Right renal pelvis (tissue), 4 donors: ENCODE measurements at regions not wholly inside any gene's neighbourhood (a gene's known extent, or its start where the extent isn't known, plus 50 kb on each side); places are given as distances from the start of the nearest gene placed in this dataset.

ENCODE experiments used
- DNase-seq, 4 donors: peaks; one replicate each; pipeline ENCODE4 v3.0.0-alpha.2; 2013; ENCODE audit warnings: low read depth in 4 of 4, low spot score in 3 of 4, missing footprints in 1 of 4

DNA sequence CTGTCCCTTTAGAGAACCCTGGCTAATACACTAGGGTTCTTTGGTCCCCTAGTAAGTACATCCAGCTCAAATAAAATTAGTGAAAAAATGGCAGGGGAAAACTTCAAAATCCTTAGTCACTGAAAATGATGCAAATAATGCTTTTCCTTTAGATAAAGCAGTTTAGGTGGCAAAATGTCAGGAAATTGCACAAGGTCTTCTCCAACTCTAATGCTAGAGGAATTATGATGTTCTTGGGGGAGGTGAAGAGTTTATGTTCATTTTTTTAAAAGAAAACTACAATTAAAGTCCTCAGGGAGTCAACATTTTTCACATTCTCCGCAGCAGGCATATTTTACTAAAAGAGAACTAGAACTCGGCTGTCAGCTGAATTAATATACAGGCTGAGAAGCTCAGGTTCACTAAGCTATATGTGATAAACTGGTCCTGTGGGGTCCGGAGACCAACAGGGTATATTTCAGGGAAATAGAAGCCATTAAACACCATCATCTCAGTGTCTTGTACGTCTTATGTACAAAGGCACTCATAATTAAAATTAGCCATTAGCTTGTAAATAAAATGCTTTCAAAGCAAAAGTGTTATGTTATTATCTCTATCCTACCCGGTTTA lies 1164.7 kb upstream of the AUTS2 start:
- no peak for DNase-seq

DNA sequence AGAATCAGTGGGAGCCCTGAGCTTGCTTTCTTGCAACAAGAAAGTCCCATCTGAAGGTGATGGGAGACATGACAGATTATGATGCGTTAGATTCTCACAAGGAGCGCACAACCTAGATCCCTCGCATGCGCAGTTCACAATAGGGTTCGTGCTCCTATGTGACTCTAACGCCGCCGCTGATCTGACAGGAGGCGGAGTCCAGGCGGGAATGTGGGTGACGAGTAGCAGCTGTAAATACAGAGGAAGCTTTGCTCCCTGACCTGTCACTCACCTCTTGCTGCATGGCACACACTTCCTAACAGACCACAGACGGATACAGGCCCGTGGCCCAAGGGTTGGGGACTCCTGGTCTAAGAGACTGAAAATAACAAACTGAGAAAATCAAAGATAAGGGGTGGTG lies 1163.4 kb upstream of the AUTS2 start:
- no peak for DNase-seq

DNA sequence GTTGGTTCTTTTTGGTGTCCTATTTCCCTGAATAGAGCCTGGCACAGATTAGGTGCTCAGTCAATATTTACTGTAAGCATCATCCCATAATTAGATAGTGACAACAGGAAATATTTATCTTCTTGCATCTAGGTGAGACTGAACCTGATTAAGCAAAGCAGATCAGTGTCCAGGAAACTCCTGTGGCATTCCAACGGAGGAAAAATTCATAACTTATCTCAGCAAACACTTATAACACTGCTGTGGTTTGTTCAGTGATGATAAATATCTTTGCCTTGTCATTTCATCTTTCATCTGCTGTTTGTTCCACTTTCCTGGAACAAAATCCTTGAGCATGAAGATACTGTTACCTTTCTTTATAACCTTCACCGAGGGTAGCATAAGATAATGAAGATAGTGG lies 1160.3 kb upstream of the AUTS2 start:
- DNase-seq = no peak

DNA sequence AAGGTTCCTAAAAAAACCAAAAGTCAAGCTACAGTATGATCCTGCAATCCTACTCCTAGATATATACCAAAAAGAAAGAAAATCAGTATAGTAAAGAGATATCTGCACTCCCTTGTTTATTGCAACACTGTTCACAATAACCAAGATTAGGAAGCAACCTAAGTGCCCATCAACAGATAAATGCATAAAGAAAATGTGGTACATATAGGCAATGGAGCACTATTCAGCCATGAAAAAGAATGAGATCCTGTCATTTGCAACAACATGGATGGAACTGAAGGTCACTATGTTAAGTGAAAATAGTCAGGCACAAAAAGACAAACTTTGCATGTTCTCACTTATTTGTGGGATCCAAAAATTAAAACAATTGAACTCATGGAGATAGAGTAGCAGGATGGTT lies 1159.5 kb upstream of the AUTS2 start:
- no peak for DNase-seq

DNA sequence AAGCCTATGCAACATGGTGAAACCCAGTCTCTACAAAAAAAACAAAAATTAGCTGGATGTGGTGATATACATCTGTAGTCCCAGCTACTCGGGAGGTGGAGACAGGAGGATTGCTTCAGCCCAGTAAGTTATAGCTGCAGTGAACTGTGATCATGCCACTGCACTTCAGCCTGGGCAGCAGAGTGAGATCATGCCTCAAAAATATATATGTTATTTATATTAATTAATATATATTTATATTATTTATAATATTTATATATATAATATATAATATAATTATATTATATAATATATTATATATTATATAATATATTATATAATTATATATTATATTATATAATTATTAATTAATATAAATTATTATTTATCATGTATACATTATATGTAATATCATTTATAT lies 1158.4 kb upstream of the AUTS2 start:
- DNase-seq = no peak

DNA sequence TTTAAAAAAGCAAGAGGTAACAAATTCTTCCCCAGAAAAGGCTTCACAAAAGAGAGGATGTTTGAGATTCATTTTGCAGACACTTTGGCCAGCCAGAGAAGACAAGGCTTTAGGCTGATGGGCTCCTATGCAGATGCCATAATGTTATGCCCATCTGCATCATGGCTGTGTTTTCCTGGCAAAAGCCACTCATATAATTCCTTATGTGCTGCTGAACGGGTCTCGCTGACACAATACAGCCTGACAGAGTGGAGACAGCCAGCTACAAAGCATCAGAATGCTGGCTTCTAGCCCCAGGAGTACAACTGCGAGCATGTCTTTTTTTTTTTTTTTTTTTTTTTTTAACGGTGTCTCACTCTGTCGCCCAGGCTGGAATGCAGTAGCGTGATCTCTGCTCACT lies 1157.4 kb upstream of the AUTS2 start:
- DNase-seq = no peak

DNA sequence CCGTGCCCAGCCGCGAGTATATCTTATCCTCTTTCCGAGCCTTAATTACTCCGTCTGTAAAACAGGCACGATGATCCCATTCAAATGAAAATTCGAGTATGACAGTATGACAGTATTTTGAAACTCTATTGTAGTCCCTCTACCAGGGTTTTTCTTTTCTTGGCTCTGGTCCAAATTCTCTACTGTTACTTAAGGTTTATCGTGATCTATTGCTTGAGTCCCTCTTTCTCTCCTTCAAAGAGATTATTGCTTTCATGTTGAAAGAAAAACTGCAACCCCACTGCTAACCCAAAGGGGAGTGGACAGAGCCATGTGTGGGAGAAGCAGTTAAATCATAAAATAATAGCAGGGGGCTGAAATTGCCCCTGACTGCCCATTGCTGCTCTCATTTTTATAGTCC lies 1156.6 kb upstream of the AUTS2 start:
- DNase-seq = no peak

DNA sequence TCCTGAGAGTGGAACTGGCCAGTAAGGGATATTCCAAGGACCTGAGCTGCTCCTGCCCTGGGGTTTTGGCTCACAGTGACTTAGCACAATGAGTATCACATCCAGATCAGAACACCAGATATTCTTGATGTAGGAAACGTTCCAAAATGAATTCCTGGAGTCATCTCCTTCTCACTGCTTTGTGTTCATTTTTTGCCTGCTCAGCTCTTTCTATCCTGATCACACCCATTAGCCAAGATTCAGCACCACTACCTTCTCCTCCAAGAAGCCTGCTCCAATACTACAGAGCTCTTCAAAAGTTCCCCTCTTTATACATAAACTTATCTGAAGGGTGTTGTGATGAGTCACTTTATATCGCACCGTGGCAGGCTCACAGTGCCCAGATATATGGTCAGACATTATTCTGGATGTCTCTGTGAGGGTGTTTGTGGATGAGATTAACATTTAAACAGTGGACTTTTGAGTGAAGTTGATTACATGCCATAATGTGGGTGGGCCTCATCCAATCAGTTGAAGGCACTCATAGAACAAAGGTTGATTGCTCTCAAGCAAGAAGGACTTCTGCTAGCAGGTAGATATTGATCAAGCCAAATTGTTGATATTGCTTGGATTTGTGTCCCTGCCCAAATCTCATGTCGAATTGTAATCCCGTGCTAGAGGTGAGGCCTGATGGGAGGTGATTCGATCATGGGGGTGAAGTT lies 1155.2 kb upstream of the AUTS2 start:
- no peak for DNase-seq

DNA sequence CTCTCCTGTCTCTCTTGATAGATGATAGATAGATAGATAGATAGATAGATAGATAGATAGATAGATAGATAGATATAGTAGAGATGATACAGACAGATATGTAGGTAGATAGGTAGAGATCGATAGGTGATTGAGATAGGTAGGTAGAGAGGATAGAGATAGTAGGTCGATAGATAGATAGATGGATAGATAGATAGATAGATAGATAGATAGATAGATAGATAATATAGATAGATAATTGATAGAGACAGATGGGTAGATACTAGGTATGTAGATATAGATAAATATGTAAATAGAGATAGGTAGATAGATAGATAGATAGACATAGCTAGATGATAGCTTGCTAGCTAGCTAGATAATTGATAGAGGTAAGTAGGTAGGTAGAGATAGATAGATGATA lies 1154.2 kb upstream of the AUTS2 start:
- DNase-seq = no peak

DNA sequence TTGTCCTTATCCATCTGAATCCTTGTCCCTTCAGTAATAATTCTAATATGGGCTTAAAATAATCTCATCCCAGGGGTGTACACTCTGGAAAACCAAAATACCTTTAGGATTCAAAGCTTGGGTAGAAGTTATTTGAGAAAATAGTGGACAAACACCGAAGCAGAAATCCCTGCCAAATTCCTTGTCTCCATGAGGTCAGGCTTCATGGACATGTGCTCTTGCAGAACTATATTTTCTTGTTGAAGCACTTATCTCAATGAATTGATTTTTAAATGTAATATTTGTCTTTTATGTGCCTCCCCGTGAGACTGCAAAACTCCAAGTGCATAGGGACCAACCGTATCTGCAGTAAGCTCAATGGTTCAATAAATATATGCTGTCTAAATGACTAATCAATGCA lies 1153.3 kb upstream of the AUTS2 start:
- no peak for DNase-seq

DNA sequence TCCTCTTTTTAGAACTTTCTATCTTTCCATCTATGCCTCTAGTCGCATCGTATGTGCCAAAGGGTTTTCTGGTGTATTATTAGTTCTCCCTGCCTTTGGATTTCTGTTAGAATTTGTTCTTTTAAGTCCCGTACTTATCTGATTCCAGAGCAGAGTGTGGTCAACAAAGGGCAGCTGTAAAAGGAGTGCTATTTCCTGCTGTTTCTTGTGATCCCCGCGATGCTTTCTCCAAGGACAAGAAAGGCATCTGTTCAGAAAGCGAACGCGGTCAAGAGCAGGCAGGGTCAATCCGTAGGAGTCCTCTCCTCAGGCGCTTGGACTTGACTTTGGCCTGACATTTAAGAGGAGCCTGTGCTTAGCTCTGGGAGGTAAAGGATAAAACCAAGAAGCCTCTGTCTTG lies 1152.1 kb upstream of the AUTS2 start:
- DNase-seq = no peak

DNA sequence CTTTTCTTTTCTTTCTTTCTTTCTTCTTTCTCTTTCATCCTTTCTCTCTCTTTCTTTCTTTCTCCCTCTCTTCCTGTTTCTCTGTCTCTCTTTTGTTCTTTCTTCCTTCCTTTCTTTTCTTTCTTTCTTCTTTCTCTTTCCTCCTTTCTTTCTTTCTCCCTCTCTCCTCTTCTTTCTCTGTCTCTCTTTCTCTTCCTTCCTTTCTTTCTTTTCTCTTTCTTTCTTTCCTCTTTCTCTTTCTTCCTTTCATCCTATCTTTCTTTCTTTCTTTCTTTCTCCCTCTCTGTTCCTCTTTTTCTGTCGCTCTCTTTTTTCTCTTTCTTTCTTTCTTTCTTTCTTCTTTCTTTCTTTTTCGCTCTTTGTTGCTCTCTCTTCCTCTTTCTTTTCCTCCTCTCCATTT lies 1149.2 kb upstream of the AUTS2 start:
- DNase-seq = no peak

DNA sequence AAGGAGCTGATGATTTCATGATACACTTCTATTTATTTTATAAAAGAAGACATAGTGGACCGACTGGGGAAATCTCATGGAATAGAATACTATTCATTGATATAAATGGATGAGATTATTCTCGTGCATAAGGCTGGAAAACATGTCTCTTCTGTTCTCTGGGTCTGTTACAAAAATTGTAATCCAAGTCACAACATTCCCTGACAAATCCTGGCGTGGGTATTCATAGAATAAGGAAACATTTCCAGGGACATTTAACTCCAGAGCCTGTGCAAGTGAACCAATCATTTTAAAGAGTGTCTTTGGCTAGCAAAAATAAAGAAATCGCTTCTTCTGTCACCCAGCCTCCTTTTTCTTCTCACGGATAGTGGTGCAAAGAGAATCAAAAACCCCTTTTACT lies 1148.5 kb upstream of the AUTS2 start:
- DNase-seq = no peak

DNA sequence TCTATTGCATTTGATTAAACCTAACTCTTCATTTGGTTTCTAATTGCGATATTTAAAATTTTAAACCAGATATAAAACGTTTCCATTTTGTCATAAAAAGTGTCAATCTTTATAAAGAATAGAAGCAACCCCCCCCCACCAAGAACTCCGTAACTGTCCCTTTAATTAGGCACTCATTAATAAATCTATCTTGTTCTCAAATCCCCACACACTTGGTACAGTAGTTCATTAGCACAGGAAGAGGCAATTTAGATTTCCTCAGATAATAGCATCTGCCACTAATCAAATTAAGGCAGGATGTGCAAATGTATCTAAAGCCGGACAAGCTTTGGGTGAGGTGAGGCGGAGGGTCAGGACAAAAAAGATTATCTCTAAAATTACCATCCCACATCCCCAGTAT lies 1143.3 kb upstream of the AUTS2 start:
- DNase-seq = no peak

DNA sequence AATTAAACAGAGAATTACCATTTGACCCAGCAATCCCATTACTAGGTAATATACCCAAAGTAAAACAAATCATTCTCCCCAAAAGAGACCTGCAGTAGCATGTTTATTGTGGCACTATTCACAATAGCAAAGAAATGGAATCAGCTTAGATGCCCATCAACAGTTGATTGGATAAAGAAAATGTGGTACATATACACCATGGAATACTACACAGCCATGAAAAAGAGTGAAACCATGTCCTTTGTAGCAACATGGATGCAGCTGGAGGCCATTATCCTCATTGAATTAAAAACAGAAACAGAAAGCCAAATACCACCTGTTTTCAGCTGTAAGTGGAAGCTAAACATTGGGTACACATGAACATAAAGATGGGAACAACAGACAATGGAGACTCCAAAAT lies 1141.8 kb upstream of the AUTS2 start:
- DNase-seq = no peak

DNA sequence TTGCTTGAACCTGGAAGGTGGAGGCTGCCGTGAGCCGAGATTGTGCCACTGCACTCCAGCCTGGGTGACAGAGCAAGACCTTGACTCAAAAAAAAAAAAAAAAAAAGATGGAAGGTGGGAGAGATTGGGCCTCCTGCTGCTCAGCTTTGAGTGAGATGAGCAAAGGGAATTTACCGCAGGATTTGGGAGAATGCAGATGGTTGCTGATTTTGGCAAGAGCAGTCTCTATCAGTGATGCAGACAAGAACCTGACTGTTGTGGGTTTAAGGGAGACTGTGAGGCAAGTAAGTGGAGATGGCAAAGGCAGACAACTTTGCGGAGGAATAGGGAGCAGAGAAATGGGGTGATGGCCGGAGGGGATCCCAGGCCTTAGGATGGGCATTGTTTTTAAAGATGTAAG lies 1140.8 kb upstream of the AUTS2 start:
- DNase-seq = no peak

DNA sequence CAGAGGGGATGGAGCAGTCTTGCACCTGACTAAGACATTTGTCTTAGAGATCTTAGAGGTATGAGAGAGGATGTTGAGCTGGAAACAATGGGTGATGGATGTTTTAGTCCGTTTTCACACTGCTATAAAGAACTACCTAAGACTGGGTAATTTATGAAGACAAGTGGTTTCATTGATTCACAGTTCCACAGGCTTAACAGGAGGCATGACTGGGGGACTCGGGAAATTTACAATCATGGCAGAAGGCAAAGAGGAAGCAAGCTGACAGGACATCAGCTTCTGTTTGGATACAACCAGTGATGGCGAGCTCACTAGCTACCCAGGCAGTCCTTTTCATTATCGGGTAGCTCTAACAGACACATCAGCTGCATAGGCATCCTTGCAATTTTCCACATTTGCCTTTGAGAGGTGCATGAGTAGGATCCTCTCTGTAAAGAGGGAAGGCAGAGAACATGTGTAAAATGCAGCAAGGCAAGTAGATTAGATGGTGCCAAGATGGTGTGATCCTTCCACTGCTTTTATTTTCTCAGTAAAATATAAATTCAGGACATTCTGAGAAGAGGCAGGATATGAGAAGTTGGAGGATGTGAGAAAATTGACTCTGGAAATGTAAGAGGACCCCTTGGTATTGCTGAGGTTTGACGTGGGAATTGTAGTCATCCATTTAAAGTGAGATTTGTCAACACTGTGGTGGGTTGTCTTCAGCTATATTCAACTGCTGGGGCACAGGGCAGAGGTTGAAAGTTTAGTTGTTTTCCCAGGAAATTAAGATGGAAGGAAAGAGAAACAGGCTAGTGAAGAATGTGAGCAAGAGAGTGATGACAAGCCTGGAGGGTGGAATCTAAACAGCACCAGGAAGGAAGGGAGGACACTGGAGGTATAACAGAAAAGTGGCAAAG lies 1140.0 kb upstream of the AUTS2 start:
- DNase-seq = no peak

DNA sequence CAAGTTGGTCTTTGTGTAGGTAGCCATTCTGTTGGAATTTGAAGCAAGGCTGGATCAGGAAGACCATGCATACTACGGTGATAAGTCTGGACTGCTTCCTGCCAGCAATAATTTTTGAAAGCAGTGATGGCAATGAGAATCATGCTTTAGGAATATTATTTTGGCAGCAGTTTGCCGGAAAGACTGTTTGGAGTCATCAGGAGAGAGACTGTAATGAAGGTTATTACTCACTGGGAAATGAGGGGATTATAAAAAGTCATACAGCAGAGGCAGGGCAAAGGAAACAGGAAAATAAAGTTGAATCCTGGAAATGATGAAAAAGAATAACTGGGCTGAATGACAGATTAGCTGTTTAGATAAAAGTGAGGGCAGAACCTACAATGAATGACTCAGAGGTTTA lies 1136.8 kb upstream of the AUTS2 start:
- DNase-seq = no peak

DNA sequence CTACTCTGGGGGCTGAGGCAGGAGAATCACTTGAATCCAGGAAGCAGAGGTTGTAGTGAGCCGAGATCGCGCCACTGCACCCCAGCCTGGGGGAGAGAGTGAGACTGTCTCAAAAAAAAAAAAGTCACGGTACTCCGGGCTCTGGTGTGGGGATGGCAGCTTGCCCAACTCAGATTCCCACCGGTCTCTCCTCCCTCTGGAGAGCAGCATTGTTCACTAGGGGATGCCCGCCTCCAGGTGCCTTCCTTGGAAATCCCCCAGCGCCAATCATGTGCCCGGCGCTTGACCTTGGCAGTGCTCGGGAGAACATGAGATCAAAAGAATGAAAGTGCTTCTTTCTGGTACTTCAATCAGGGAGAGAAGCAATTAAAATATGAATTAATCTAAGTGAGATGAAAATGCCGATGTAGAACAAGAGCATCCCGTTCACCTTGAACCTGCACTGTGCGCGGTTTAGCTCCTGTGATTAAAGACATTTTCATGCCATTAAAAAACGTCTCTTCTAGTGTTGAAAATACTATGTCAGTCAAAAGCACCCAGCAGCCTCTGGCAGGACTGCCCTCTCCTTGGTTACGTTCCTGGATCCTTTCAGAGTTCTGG lies 1127.3 kb upstream of the AUTS2 start:
- DNase-seq = no peak

DNA sequence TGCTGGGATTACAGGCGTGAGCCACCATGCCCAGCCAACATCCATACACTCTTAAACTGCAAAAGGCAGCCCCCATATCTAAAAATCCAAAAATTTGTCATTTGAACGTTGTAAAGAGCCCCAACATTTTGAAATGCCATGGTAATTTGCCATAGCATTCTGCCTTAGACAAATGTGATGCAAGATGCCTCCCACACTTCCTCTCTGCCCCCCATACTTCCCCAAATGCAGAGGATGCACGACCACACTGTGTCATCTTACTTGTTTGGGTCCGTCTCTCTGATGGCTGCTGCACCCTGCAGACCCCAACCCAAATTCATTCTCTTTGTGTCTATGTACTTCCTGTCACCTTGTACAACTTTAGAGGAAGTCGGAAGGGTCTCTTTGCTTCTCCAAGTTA lies 1125.6 kb upstream of the AUTS2 start:
- DNase-seq = no peak

DNA sequence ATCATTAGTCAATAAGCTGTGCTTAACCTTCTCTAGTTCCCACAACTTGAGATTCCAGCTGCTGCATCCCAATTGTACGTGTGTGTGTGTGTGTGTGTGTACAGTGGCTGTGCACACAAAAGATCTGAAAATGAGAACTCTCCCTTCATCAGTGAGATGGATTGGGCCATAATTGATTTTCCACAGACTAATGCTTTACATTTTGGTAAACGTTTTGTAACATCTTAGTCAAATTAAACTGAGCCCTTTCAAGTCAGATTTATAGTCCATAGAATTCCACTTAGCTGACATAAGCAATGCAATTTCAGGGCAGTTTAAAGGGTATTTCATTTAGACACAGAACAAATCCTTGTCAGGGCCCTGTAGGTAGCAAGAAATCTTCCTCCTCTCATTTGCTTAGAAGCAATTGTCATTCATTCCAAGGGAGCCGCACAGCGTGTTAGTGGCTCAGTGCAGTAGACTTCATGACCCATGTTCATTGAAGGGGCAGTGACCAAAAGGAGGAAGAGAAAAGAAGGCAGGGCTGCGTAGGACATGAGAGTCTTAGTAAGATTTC lies 1123.5 kb upstream of the AUTS2 start:
- no peak for DNase-seq
